Activated CD4-positive, alpha-beta T cell treated with anti-CD3 and anti-CD28 coated beads, Interleukin-2, amount 10 ng/mL, durations not matched to agents 24 days and 14 days (primary cell): ENCODE measurements at regions not wholly inside any gene's neighbourhood (a gene's known extent, or its start where the extent isn't known, plus 50 kb on each side); places are given as distances from the start of the nearest gene placed in this dataset.

ENCODE experiments used
- DNase-seq: peaks from one replicate; pipeline ENCODE4 v3.0.0; 2022
- H3K27ac Mint-ChIP-seq: one replicate; pipeline ENCODE4 v1.8.0; 2022; ENCODE audit warnings: mild to moderate bottlenecking, mixed read lengths
- H3K27me3 Mint-ChIP-seq: one replicate; pipeline ENCODE4 v1.8.0; 2022; ENCODE audit warnings: mixed read lengths
- H3K36me3 Mint-ChIP-seq: one replicate; pipeline ENCODE4 v1.8.0; 2022; ENCODE audit warnings: low read depth, mild to moderate bottlenecking, mixed read lengths
- H3K4me1 Mint-ChIP-seq: one replicate; pipeline ENCODE4 v1.8.0; 2021; ENCODE audit warnings: mixed read lengths
- H3K4me3 Mint-ChIP-seq: one replicate; pipeline ENCODE4 v1.8.0; 2022; ENCODE audit warnings: mild to moderate bottlenecking, moderate library complexity, mixed read lengths
- H3K9me3 Mint-ChIP-seq: one replicate; pipeline ENCODE4 v1.8.0; 2021; ENCODE audit warnings: mixed read lengths
- intact Hi-C: fragments of 100-400 bp; cut with micrococcal nuclease; formaldehyde crosslinking; loops from one replicate; pipeline ENCODE4 v1.15.1; 2023

DNA sequence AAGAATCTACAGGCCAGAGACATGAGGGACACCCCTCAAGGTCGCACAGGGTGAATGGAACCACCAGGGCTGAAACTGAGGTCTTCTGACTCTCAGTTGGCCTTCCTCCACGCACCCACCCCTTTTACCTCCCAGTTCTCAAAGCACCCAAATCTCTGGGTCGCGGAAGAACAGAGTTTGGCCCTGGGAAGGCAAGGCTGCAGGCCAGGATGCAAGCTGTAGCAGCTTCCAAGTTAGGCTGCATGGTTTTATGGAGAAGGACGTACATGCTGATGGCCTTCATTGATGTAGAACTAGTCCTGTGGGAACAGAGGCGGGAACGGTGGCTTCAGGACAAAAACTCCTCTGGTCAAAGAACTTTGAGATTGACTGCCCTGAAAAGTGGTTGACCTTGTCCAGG, 143.5 kb upstream of the B3GAT1 start:
- no peak overlapping the region for H3K4me3 Mint-ChIP-seq
- H3K27me3 Mint-ChIP-seq, result peaks cover 9% of the 10 kb centered on the region
- H3K4me1 Mint-ChIP-seq, result no peaks in the 10 kb centered on the region
- DNase-seq, result no peak
- no peak overlapping the region for H3K27ac Mint-ChIP-seq
- intact Hi-C loops, result no loop called here
- H3K36me3 Mint-ChIP-seq, result no peaks in the 10 kb centered on the region
- no peaks in the 10 kb centered on the region for H3K9me3 Mint-ChIP-seq

- H3K36me3 Mint-ChIP-seq, result no peaks in the 10 kb centered on the region
- DNase-seq, result no peak
- peaks cover 3% of the 10 kb centered on the region for H3K9me3 Mint-ChIP-seq
- intact Hi-C loops, result no loop called here
- peaks cover 11% of the 10 kb centered on the region for H3K27me3 Mint-ChIP-seq
- H3K27ac Mint-ChIP-seq, result no peak overlapping the region
- no peak overlapping the region for H3K4me3 Mint-ChIP-seq
- no peaks in the 10 kb centered on the region for H3K4me1 Mint-ChIP-seq
Measured at GRCh38 chr11:134554861-134555260, 142.8 kb upstream of the B3GAT1 start.

- no peaks in the 10 kb centered on the region for H3K4me1 Mint-ChIP-seq
- intact Hi-C loops, result no loop called here
- peaks cover 6% of the 10 kb centered on the region for H3K9me3 Mint-ChIP-seq
- no peak overlapping the region for H3K4me3 Mint-ChIP-seq
- H3K27me3 Mint-ChIP-seq, result peaks cover 14% of the 10 kb centered on the region
- H3K27ac Mint-ChIP-seq, result no peak overlapping the region
- DNase-seq, result no peak
- no peaks in the 10 kb centered on the region for H3K36me3 Mint-ChIP-seq
Measured at GRCh38 chr11:134554106-134554505, 142.1 kb upstream of the B3GAT1 start.

DNA sequence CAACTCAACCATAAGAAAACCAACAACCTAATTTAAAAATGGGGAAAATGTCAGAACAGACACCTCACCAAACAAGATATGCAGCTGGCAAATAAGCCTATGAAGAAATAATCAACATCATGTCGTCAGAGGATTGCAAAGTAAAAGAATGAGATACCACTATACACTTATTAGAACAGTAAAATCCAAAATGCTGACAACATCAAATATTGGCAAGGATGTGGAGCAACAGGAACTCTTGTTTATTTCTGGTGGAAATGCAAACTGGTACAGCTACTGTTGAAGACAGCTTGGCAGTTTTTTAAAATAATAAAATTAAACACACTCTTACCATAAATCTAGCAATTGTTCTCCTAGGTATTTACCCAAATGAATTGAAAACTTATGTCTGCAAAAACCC, 140.7 kb upstream of the B3GAT1 start:
- H3K9me3 Mint-ChIP-seq, result peaks cover 6% of the 10 kb centered on the region
- H3K4me3 Mint-ChIP-seq, result no peak overlapping the region
- no peaks in the 10 kb centered on the region for H3K36me3 Mint-ChIP-seq
- no peaks in the 10 kb centered on the region for H3K4me1 Mint-ChIP-seq
- H3K27ac Mint-ChIP-seq, result no peak overlapping the region
- intact Hi-C loops, result no loop called here
- DNase-seq, result no peak
- H3K27me3 Mint-ChIP-seq, result peaks cover 14% of the 10 kb centered on the region

GRCh38 chr11:134545521-134545920, 133.5 kb upstream of the B3GAT1 start:
- no peak overlapping the region for H3K4me3 Mint-ChIP-seq
- peaks cover 12% of the 10 kb centered on the region for H3K27me3 Mint-ChIP-seq
- H3K27ac Mint-ChIP-seq, result no peak overlapping the region
- peaks cover 6% of the 10 kb centered on the region for H3K9me3 Mint-ChIP-seq
- no peaks in the 10 kb centered on the region for H3K4me1 Mint-ChIP-seq
- no peak for DNase-seq
- intact Hi-C loops, result no loop called here
- H3K36me3 Mint-ChIP-seq, result no peaks in the 10 kb centered on the region

DNA sequence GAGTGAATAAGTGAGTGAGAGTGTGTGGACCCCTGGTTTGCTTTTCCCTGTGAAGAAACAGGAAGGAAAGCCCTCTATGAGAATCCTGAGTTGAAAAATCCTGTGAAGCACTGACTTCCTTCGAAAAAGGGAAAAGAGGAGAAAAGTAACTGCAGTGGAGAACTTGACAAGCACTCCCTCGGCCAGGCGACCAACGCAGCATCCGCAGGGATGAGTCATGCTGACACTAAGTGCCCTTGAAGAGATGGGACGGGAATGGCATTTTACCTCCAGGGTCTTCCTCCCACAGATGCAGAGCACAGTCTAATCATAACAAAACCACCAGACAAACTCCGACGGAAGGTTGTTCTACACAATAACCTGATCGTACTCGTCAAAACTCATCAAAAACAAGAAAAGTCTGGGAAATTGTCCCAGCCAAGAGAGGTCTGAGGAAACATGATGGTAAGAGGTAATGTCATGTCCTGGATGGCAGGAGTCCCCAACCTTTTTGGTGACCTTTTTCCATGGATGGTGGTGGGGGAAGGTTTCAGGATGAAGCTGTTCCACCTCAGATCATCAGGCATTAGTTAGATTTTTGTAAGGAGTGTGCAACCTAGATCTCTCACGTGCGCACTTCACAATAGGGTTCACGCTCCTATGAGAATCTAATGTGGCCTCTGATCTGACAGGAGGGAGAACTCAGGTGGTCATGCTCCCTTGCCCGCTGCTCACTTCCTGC, 132.2 kb upstream of the B3GAT1 start:
- no peak overlapping the region for H3K4me3 Mint-ChIP-seq
- no peak for DNase-seq
- no peaks in the 10 kb centered on the region for H3K9me3 Mint-ChIP-seq
- H3K27me3 Mint-ChIP-seq, result peaks cover 7% of the 10 kb centered on the region
- H3K4me1 Mint-ChIP-seq, result no peaks in the 10 kb centered on the region
- intact Hi-C loops, result no loop called here
- H3K36me3 Mint-ChIP-seq, result no peaks in the 10 kb centered on the region
- no peak overlapping the region for H3K27ac Mint-ChIP-seq

- Mint-ChIP-seq H3K27ac (no peak overlapping the region), H3K36me3 (no peaks in the 10 kb centered on the region), H3K9me3 (no peaks in the 10 kb centered on the region), H3K4me3 (no peak overlapping the region), H3K4me1 (no peaks in the 10 kb centered on the region), H3K27me3 (peaks cover 7% of the 10 kb centered on the region)
- no peak for DNase-seq
- intact Hi-C loops, result no loop called here
Measured at GRCh38 chr11:134543645-134544044, 131.6 kb upstream of the B3GAT1 start.

DNA sequence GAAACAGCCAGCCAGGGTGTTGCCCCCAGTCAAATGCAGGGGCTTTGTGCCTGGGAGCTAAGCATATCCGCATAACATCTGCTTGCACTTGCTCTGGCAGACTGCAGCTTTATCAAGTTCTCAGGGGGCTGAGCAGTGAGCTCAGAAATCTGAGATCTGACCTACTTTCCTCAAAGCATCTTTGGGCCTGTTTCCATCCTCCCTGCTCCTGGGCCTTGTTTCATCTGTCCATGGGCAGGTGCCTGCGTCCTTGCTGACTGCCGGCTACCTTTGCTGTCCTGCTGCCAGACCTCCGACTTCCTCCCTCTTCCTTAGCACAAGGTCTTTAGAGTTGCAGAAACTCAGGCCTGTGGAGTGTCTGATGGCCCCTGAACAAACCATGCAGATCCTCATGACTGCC, 131.2 kb upstream of the B3GAT1 start:
- H3K27me3 Mint-ChIP-seq, result peaks cover 11% of the 10 kb centered on the region
- no peaks in the 10 kb centered on the region for H3K9me3 Mint-ChIP-seq
- intact Hi-C loops, result no loop called here
- no peaks in the 10 kb centered on the region for H3K36me3 Mint-ChIP-seq
- DNase-seq, result no peak
- H3K4me3 Mint-ChIP-seq, result no peak overlapping the region
- no peaks in the 10 kb centered on the region for H3K4me1 Mint-ChIP-seq
- H3K27ac Mint-ChIP-seq, result no peak overlapping the region

DNA sequence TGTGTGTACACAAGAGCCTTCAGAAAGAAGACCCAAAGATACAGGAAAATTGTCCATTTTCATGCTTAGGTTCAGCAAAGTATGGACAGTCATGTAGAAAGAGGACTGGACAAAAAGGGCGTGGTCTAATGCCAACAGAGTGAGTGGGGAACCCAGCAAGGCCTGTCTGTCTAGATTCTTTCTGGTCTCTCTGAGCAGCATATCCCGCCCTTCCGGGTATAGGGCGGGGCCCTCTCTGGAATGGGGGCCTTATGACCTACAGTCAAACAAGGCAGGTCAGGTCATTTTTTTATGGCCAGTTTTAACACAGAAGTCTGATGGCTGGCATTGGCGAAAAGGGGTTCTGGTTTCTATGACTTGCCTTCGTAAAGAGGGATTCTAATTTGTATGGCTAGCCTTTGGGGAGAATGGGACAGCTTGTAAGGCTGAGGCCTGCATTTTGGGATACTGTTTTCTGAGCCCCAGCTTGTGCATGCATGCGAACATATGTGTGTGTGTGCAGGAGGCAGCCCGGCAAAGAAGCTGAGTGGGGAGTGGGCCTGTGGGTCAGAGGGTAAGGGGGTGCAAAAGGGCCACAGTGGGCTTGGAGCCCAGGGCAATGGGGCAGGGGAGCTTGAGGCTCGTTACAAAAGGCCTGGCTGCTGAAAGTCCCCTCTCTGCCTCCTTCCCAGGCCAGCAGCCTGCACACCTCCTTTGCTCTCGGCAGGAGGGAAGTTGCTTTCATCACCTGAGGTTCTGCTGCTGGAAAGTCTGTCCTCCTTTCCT, 130.5 kb upstream of the B3GAT1 start:
- intact Hi-C loops, result no loop called here
- Mint-ChIP-seq H3K4me1 (no peaks in the 10 kb centered on the region), H3K27me3 (peaks cover 11% of the 10 kb centered on the region), H3K4me3 (no peak overlapping the region), H3K36me3 (no peaks in the 10 kb centered on the region), H3K27ac (no peak overlapping the region), H3K9me3 (no peaks in the 10 kb centered on the region)
- DNase-seq, result no peak

- no peak overlapping the region for H3K27ac Mint-ChIP-seq
- no peaks in the 10 kb centered on the region for H3K4me1 Mint-ChIP-seq
- no peak for DNase-seq
- H3K4me3 Mint-ChIP-seq, result no peak overlapping the region
- intact Hi-C loops, result no loop called here
- peaks cover 9% of the 10 kb centered on the region for H3K27me3 Mint-ChIP-seq
- H3K36me3 Mint-ChIP-seq, result no peaks in the 10 kb centered on the region
- H3K9me3 Mint-ChIP-seq, result no peaks in the 10 kb centered on the region
Measured at GRCh38 chr11:134541951-134542350, 129.9 kb upstream of the B3GAT1 start.

- H3K27ac Mint-ChIP-seq, result no peak overlapping the region
- DNase-seq, result no peak
Measured at GRCh38 chr11:134541355-134541754, 129.3 kb upstream of the B3GAT1 start.

DNA sequence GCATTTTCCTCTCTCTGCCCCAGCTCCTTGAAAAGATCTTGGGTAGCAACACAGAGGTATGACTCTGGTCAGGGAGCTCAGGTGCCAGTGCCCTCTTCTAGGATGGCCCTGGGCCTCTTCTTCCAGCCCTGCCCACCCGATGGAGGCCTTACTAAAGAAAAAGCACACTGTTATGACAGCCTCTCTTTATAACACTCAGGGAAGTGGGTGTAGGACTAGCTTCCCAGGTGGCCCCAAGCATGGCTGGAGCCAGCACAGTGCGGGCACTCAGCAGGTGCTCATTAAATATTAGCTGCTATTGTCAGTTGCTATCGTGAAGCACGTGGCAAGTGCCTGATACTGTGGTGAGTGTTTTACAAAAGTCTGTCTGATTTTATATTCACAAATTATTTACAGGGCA, 127.2 kb upstream of the B3GAT1 start:
- no peak overlapping the region for H3K4me3 Mint-ChIP-seq
- no peak overlapping the region for H3K27ac Mint-ChIP-seq
- H3K4me1 Mint-ChIP-seq, result no peaks in the 10 kb centered on the region
- intact Hi-C loops, result no loop called here
- H3K36me3 Mint-ChIP-seq, result no peaks in the 10 kb centered on the region
- DNase-seq, result no peak
- H3K27me3 Mint-ChIP-seq, result peaks cover 19% of the 10 kb centered on the region
- no peaks in the 10 kb centered on the region for H3K9me3 Mint-ChIP-seq

More at GRCh38 chr11:134541355-134541754, 129.3 kb upstream of the B3GAT1 start:
- no peaks in the 10 kb centered on the region for H3K4me1 Mint-ChIP-seq
- no peaks in the 10 kb centered on the region for H3K9me3 Mint-ChIP-seq
- peaks cover 9% of the 10 kb centered on the region for H3K27me3 Mint-ChIP-seq
- intact Hi-C loops, result no loop called here
- H3K4me3 Mint-ChIP-seq, result no peak overlapping the region
- no peaks in the 10 kb centered on the region for H3K36me3 Mint-ChIP-seq

- DNase-seq, result no peak
- Mint-ChIP-seq H3K27me3 (peaks cover 19% of the 10 kb centered on the region), H3K4me3 (no peak overlapping the region), H3K36me3 (no peaks in the 10 kb centered on the region), H3K27ac (no peak overlapping the region), H3K9me3 (no peaks in the 10 kb centered on the region), H3K4me1 (no peaks in the 10 kb centered on the region)
- intact Hi-C loops, result no loop called here
Measured at GRCh38 chr11:134538742-134539141, 126.7 kb upstream of the B3GAT1 start.

GRCh38 chr11:134537941-134538340, 125.9 kb upstream of the B3GAT1 start:
- Mint-ChIP-seq H3K36me3 (no peaks in the 10 kb centered on the region), H3K27ac (no peak overlapping the region), H3K27me3 (peaks cover 19% of the 10 kb centered on the region), H3K9me3 (no peaks in the 10 kb centered on the region), H3K4me1 (no peaks in the 10 kb centered on the region), H3K4me3 (no peak overlapping the region)
- intact Hi-C loops, result no loop called here
- DNase-seq, result no peak
